GM18502 (cell line): ENCODE measurements at regions not wholly inside any gene's neighbourhood (a gene's known extent, or its start where the extent isn't known, plus 50 kb on each side); places are given as distances from the start of the nearest gene placed in this dataset.

Experiments
- ATAC-seq: cut with Tn5 transposase; IDR thresholded peaks from one replicate; pipeline ENCODE4 v1.9.1; 2021; ENCODE audit warnings: mild to moderate bottlenecking; ENCODE audit not compliant: unreplicated experiment, poor library complexity

- no peak for ATAC-seq
These were observed 1029.0 kb downstream of the FSTL5 start for GRCh38 chr4:161134795-161135194.

GRCh38 chr4:161133586-161134276, 1030.1 kb downstream of the FSTL5 start:
- no peak for ATAC-seq

GRCh38 chr4:161132715-161133425, 1030.9 kb downstream of the FSTL5 start:
- ATAC-seq = peak; percentile 80

GRCh38 chr4:161121451-161121850, 1042.3 kb downstream of the FSTL5 start:
- no peak for ATAC-seq

- no peak for ATAC-seq
These were observed 1061.9 kb downstream of the FSTL5 start for GRCh38 chr4:161101881-161102280.

- no peak for ATAC-seq
These were observed 1066.0 kb downstream of the FSTL5 start for GRCh38 chr4:161097821-161098220.

GRCh38 chr4:161061046-161061445, 1102.8 kb downstream of the FSTL5 start:
- no peak for ATAC-seq
